CD4-positive, alpha-beta memory T cell (primary cell): ENCODE measurements at regions not wholly inside any gene's neighbourhood (a gene's known extent, or its start where the extent isn't known, plus 50 kb on each side); places are given as distances from the start of the nearest gene placed in this dataset.

Source experiments
- CTCF ChIA-PET: fragments of 350-600 bp; sonication (Branson Sonifier 250); formaldehyde crosslinking; loops from one replicate; lab custom pipeline; 2021; ENCODE audit warnings: inconsistent platforms; ENCODE audit not compliant: partially characterized antibody; lab: Charles Lee
- POLR2A ChIA-PET: fragments of 350-600 bp; sonication (Branson Sonifier 250); formaldehyde crosslinking; loops from one replicate; lab custom pipeline; 2021; ENCODE audit not compliant: partially characterized antibody; lab: Charles Lee
- DNase-seq, 5 donors: peaks; one replicate each; pipeline versions ENCODE4 v3.0.0 to v3.0.0-alpha.2; 2020 to 2022; ENCODE audit warnings: mixed read lengths in 1 of 5
- H3K27ac ChIP-seq: one replicate; pipeline ENCODE4 v1.7.0; 2013; ENCODE audit warnings: low read depth, low read length
- H3K27me3 ChIP-seq: 2 replicates; pipeline ENCODE4 v1.7.0; 2013; ENCODE audit warnings: mild to moderate bottlenecking, low read length, moderate library complexity; ENCODE audit not compliant: insufficient read depth
- H3K36me3 ChIP-seq: 2 replicates; pipeline ENCODE4 v1.7.0; 2013; ENCODE audit warnings: mild to moderate bottlenecking, low read length, moderate library complexity; ENCODE audit not compliant: insufficient read depth
- H3K4me1 ChIP-seq: 2 replicates; pipeline ENCODE4 v1.7.0; 2013; ENCODE audit warnings: mild to moderate bottlenecking, low read length, moderate library complexity; ENCODE audit not compliant: insufficient read depth
- H3K4me3 ChIP-seq, 2 donors: one replicate each; pipeline ENCODE4 v1.7.0; 2013; ENCODE audit warnings: low read length in 2 of 2, mild to moderate bottlenecking in 1 of 2
- H3K9me3 ChIP-seq, 2 donors: one replicate each; pipeline ENCODE4 v1.7.0; 2013; ENCODE audit warnings: low read length in 2 of 2, control low read depth in 1 of 2; ENCODE audit not compliant: control insufficient read depth in 1 of 2
- H3K27ac Mint-ChIP-seq, 7 donors: one replicate each; pipeline ENCODE4 v1.8.0; 2020 to 2021; ENCODE audit warnings: mixed read lengths in 7 of 7, mild to moderate bottlenecking in 6 of 7, inconsistent platforms in 3 of 7, moderate library complexity in 3 of 7
- H3K27me3 Mint-ChIP-seq, 2 donors: one replicate each; pipeline ENCODE4 v1.8.0; 2020 to 2021; ENCODE audit warnings: mixed read lengths in 2 of 2
- H3K36me3 Mint-ChIP-seq, 2 donors: one replicate each; pipeline ENCODE4 v1.8.0; 2020 to 2021; ENCODE audit warnings: mixed read lengths in 2 of 2, inconsistent platforms in 1 of 2, mild to moderate bottlenecking in 1 of 2
- H3K4me1 Mint-ChIP-seq, 4 donors: one replicate each; pipeline ENCODE4 v1.8.0; 2020 to 2021; ENCODE audit warnings: mixed read lengths in 4 of 4, mild to moderate bottlenecking in 1 of 4
- H3K4me3 Mint-ChIP-seq, 8 donors: one replicate each; pipeline ENCODE4 v1.8.0; 2020 to 2021; ENCODE audit warnings: mixed read lengths in 8 of 8, mild to moderate bottlenecking in 7 of 8, moderate library complexity in 6 of 8, inconsistent platforms in 3 of 8
- H3K9me3 Mint-ChIP-seq, 8 donors: one replicate each; pipeline ENCODE4 v1.8.0; 2020 to 2021; ENCODE audit warnings: mixed read lengths in 8 of 8, mild to moderate bottlenecking in 5 of 8, inconsistent platforms in 3 of 8, moderate library complexity in 1 of 8
- intact Hi-C: fragments of 100-400 bp; cut with micrococcal nuclease; formaldehyde crosslinking; loops from one replicate; pipeline ENCODE4 v1.15.1; 2023

- Mint-ChIP-seq H3K4me3 (no peak overlapping the region), H3K27me3 (no peaks in the 10 kb centered on the region), H3K36me3 (no peaks in the 10 kb centered on the region), H3K4me1 (no peaks in the 10 kb centered on the region), H3K9me3 (peaks cover 0 to 34% (median 12%) of the 10 kb centered on the region in 8 donors), H3K27ac (no peak overlapping the region)
- no peaks in the 10 kb centered on the region for H3K27me3 ChIP-seq
- no peak overlapping the region for H3K4me3 ChIP-seq
- POLR2A ChIA-PET: no interaction called here
- intact Hi-C loops: no loop called here
- CTCF ChIA-PET: interaction anchor here (0.8 kb wide), 1 partner anchor 14 kb away, joined by 3 read pairs; no protein-coding TSS in a partner anchor
- H3K27ac ChIP-seq: no peak overlapping the region
- no peaks in the 10 kb centered on the region for H3K4me1 ChIP-seq
- no peaks in the 10 kb centered on the region for H3K36me3 ChIP-seq
- no peaks in the 10 kb centered on the region for H3K9me3 ChIP-seq
- DNase-seq: no peak
Measured at GRCh38 chr9:108664309-108665255, 191.2 kb downstream of the ACTL7B start.

DNA sequence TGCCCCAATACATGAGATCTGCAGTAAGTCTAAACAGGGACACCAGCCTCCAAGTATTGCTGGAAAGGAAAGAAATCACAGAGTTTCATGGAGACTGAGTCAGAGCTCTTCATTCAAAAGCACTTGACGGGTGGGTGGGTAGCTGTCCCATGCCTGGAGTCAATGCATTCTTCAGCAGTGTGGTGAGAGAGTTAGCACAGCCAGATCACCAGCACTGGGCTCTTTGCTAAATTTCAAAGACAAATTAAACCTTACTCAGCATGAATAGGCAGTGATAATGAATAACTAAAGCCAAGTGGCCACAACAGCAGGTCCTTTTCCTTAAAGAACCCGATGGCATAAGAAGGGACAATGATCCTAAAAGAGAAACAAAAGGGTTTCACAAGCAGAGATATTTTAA lies 192.4 kb downstream of the ACTL7B start:
- intact Hi-C loops: no loop called here

GRCh38 chr9:108662956-108663355 lies 192.8 kb downstream of the ACTL7B start:
- peaks cover 2 to 7% of the 10 kb centered on the region in 2 donors for H3K36me3 Mint-ChIP-seq
- no peak overlapping the region for H3K4me3 Mint-ChIP-seq
- no peak overlapping the region for H3K27ac Mint-ChIP-seq
- CTCF ChIA-PET: no interaction called here
- Histone ChIP-seq H3K36me3 (no peaks in the 10 kb centered on the region), H3K27me3 (no peaks in the 10 kb centered on the region), H3K27ac (no peak overlapping the region), H3K9me3 (no peaks in the 10 kb centered on the region), H3K4me3 (no peak overlapping the region), H3K4me1 (no peaks in the 10 kb centered on the region)
- POLR2A ChIA-PET: no interaction called here
- no peak for DNase-seq
- no peaks in the 10 kb centered on the region for H3K27me3 Mint-ChIP-seq
- peaks cover 5 to 47% (median 23%) of the 10 kb centered on the region in 8 donors for H3K9me3 Mint-ChIP-seq
- H3K4me1 Mint-ChIP-seq: no peaks in the 10 kb centered on the region
- intact Hi-C loops: no loop called here

More for the DNA sequence above, 192.4 kb downstream of the ACTL7B start:
- Histone ChIP-seq H3K27me3 (no peaks in the 10 kb centered on the region), H3K27ac (no peak overlapping the region), H3K4me1 (no peaks in the 10 kb centered on the region), H3K4me3 (no peak overlapping the region), H3K9me3 (no peaks in the 10 kb centered on the region), H3K36me3 (no peaks in the 10 kb centered on the region)
- POLR2A ChIA-PET: no interaction called here
- Mint-ChIP-seq H3K27me3 (no peaks in the 10 kb centered on the region), H3K4me1 (no peaks in the 10 kb centered on the region), H3K9me3 (peaks cover 5 to 44% (median 22%) of the 10 kb centered on the region in 8 donors), H3K27ac (no peak overlapping the region), H3K36me3 (peaks cover 2 to 7% of the 10 kb centered on the region in 2 donors), H3K4me3 (no peak overlapping the region)
- CTCF ChIA-PET: no interaction called here
- DNase-seq: no peak

DNA sequence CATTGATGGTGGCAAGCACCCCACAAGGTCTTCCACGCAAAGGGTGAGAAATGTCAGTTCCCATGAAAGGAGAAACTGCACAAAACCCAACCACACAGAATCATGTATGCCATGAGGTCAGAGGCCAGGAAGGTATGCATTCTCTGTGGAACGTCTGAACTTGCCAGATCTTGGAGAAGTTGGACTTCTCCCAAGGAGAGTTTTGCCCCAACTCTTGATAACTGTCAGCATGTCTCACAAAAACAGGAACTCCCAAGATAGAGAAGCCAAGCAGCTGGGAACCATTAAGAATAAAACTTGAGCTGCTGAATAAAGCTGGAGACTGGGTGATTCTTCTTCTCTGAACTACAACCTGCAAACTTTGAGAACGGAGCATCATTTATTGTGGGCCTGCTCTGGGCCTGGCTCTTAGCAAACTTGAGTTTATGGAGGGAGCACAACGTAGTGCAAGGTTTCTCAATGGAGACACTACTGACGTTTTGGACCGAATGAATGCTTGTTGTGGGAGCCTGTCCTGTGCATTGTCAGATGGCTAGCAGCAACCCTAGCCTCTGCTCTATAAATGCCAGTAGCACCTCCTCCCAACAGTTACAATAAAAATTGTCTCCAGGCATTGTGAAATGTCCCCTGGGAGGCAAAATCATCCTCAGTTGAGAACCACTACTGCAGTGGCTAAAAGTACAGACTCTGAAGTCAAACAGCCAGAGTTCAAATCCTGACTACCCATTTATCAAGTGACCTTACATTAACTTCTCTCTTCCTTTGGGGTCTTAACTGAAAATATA lies 193.5 kb downstream of the ACTL7B start:
- Histone ChIP-seq H3K27me3 (no peaks in the 10 kb centered on the region), H3K4me1 (no peaks in the 10 kb centered on the region), H3K4me3 (no peak overlapping the region), H3K27ac (no peak overlapping the region), H3K9me3 (no peaks in the 10 kb centered on the region), H3K36me3 (no peaks in the 10 kb centered on the region)
- no peaks in the 10 kb centered on the region for H3K4me1 Mint-ChIP-seq
- intact Hi-C loops: no loop called here
- no peak overlapping the region for H3K27ac Mint-ChIP-seq
- ChIA-PET POLR2A (no interaction called here), CTCF (no interaction called here)
- DNase-seq: no peak
- peaks cover 5 to 44% (median 23%) of the 10 kb centered on the region in 8 donors for H3K9me3 Mint-ChIP-seq
- H3K27me3 Mint-ChIP-seq: no peaks in the 10 kb centered on the region
- peaks cover 2 to 7% of the 10 kb centered on the region in 2 donors for H3K36me3 Mint-ChIP-seq
- H3K4me3 Mint-ChIP-seq: no peak overlapping the region

GRCh38 chr9:108656566-108656965 lies 199.2 kb downstream of the ACTL7B start:
- no peaks in the 10 kb centered on the region for H3K27me3 ChIP-seq
- Mint-ChIP-seq H3K27ac (peak overlapping the region in 1 of 7 donors; percentile 48), H3K36me3 (peaks cover 2 to 7% of the 10 kb centered on the region in 2 donors), H3K27me3 (no peaks in the 10 kb centered on the region), H3K9me3 (peaks cover 5 to 36% (median 23%) of the 10 kb centered on the region in 8 donors), H3K4me1 (no peaks in the 10 kb centered on the region), H3K4me3 (no peak overlapping the region)
- H3K27ac ChIP-seq: no peak overlapping the region
- ChIA-PET POLR2A (no interaction called here), CTCF (no interaction called here)
- H3K4me1 ChIP-seq: no peaks in the 10 kb centered on the region
- no peak overlapping the region for H3K4me3 ChIP-seq
- intact Hi-C loops: no loop called here
- DNase-seq: no peak
- H3K9me3 ChIP-seq: no peaks in the 10 kb centered on the region
- H3K36me3 ChIP-seq: no peaks in the 10 kb centered on the region

DNA sequence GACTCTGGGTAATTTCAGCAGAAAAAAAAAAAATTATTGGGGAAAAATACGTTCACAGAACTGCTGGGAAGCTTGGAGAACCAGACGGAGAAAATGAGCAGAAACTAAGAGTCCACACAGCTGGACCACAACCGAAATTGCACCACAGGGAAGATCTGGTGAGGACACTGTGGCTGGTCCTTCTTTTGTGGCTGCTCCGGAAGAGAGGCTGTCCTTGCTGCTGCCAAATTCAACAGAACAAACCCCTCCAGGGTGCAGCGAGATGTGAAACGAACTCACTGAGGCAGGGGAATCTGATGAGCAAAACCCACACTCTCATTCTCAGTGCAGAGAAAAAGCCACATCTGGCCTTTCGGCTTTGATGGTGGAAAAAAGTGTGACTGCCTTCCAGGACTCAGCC lies 200.0 kb downstream of the ACTL7B start:
- Histone ChIP-seq H3K27me3 (no peaks in the 10 kb centered on the region), H3K27ac (no peak overlapping the region), H3K9me3 (no peaks in the 10 kb centered on the region), H3K4me3 (no peak overlapping the region), H3K36me3 (no peaks in the 10 kb centered on the region), H3K4me1 (no peaks in the 10 kb centered on the region)
- DNase-seq: no peak
- no peak overlapping the region for H3K27ac Mint-ChIP-seq
- CTCF ChIA-PET: no interaction called here
- intact Hi-C loops: no loop called here
- POLR2A ChIA-PET: no interaction called here
- H3K9me3 Mint-ChIP-seq: peaks cover 5 to 29% (median 21%) of the 10 kb centered on the region in 8 donors
- H3K4me3 Mint-ChIP-seq: no peak overlapping the region
- no peaks in the 10 kb centered on the region for H3K4me1 Mint-ChIP-seq
- no peaks in the 10 kb centered on the region for H3K27me3 Mint-ChIP-seq
- peaks cover 2 to 7% of the 10 kb centered on the region in 2 donors for H3K36me3 Mint-ChIP-seq

DNA sequence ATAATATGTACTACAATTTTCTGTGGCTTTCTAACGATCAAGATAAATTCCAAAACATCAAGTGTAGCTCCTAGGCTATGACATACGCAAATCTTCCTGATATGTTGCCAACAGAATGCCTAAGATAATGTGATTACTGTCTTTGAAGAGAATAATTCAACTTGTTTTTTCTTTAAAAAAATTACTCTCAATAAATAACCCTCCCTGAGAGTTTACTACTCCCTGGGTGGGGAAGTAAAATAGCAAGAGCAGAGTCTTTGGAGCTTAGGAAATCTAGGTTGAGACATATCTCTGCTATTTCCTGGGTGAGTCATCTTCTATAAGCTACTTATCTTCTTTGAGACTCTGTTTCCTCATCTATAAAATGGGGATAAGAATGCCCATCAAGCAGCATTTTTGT lies 201.2 kb downstream of the ACTL7B start:
- H3K9me3 Mint-ChIP-seq: peaks cover 5 to 19% (median 12%) of the 10 kb centered on the region in 8 donors
- no peaks in the 10 kb centered on the region for H3K4me1 ChIP-seq
- no peak overlapping the region for H3K4me3 ChIP-seq
- ChIA-PET POLR2A (no interaction called here), CTCF (no interaction called here)
- no peak for DNase-seq
- no peaks in the 10 kb centered on the region for H3K27me3 Mint-ChIP-seq
- intact Hi-C loops: no loop called here
- H3K4me1 Mint-ChIP-seq: no peaks in the 10 kb centered on the region
- no peak overlapping the region for H3K4me3 Mint-ChIP-seq
- no peaks in the 10 kb centered on the region for H3K36me3 ChIP-seq
- no peaks in the 10 kb centered on the region for H3K9me3 ChIP-seq
- H3K36me3 Mint-ChIP-seq: peaks cover 2 to 7% of the 10 kb centered on the region in 2 donors
- H3K27ac Mint-ChIP-seq: no peak overlapping the region
- H3K27me3 ChIP-seq: no peaks in the 10 kb centered on the region
- no peak overlapping the region for H3K27ac ChIP-seq
